DND-41 (cell line): ENCODE measurements at regions not wholly inside any gene's neighbourhood (a gene's known extent, or its start where the extent isn't known, plus 50 kb on each side); places are given as distances from the start of the nearest gene placed in this dataset.
A peak's percentile ranks its signal among the peaks of the same experiment; 100 is the strongest.

Source experiments
- ATAC-seq: fragments of 200-7000 bp; cut with Tn5 transposase; 3 replicates; pipeline ENCODE4 v1.9.1; 2021; ENCODE audit warnings: low read depth; ENCODE audit not compliant: insufficient read depth
- DNase-seq: peaks from one replicate; pipeline ENCODE4 v3.0.0-alpha.2; 2020
- H2AFZ ChIP-seq: 2 replicates; pipeline ENCODE4 v1.6.0; 2012; ENCODE audit warnings: low read depth, low read length
- H3K27ac ChIP-seq: 2 replicates; pipeline ENCODE4 v1.5.1; 2012; ENCODE audit warnings: low read length, inconsistent platforms
- H3K27me3 ChIP-seq: fragments of 200-600 bp; sonication (generic); 2 replicates; pipeline ENCODE4 v1.6.0; 2012; ENCODE audit warnings: low read length, mild to moderate bottlenecking, inconsistent platforms; ENCODE audit not compliant: insufficient read depth, poor library complexity
- H3K36me3 ChIP-seq: 2 replicates; pipeline ENCODE4 v1.5.1; 2012; ENCODE audit warnings: low read length, inconsistent platforms; ENCODE audit not compliant: insufficient read depth
- H3K4me1 ChIP-seq: 2 replicates; pipeline ENCODE4 v1.5.1; 2012; ENCODE audit warnings: mild to moderate bottlenecking, low read length; ENCODE audit not compliant: insufficient read depth
- H3K4me2 ChIP-seq: 2 replicates; pipeline ENCODE4 v1.6.0; 2012; ENCODE audit warnings: mild to moderate bottlenecking, moderate library complexity, low read length, inconsistent platforms; ENCODE audit not compliant: insufficient read depth
- H3K4me3 ChIP-seq, 2 experiments: fragments of 200-600 bp in 1 of 2; shearing (Covaris generic) in 1 of 2; 2 replicates each; pipeline ENCODE4 v1.5.1; 2012 to 2016; ENCODE audit warnings: inconsistent platforms in 2 of 2, low read length in 2 of 2, mild to moderate bottlenecking in 2 of 2, low read depth in 1 of 2, moderate library complexity in 1 of 2
- H3K79me2 ChIP-seq: 2 replicates; pipeline ENCODE4 v1.6.0; 2012; ENCODE audit warnings: low read length, inconsistent platforms; ENCODE audit not compliant: insufficient read depth
- H3K9ac ChIP-seq: 2 replicates; pipeline ENCODE4 v1.6.0; 2012; ENCODE audit warnings: low read depth, mild to moderate bottlenecking, inconsistent platforms, low read length, moderate library complexity
- H3K9me3 ChIP-seq: 2 replicates; pipeline ENCODE4 v1.5.1; 2012; ENCODE audit warnings: low read length, moderate library complexity, mild to moderate bottlenecking, inconsistent platforms; ENCODE audit not compliant: insufficient read depth, severe bottlenecking
- H4K20me1 ChIP-seq: 2 replicates; pipeline ENCODE4 v1.6.0; 2012; ENCODE audit warnings: low read length; ENCODE audit not compliant: insufficient read depth
- CTCF ChIP-seq: IDR thresholded peaks from 2 replicates; pipeline ENCODE4 v1.5.1; 2012; ENCODE audit warnings: borderline replicate concordance, low read length, moderate library complexity, mild to moderate bottlenecking; ENCODE audit not compliant: poor library complexity, severe bottlenecking; ENCODE audit errors: extremely low read depth
- EZH2 ChIP-seq: IDR thresholded peaks from 3 replicates; pipeline ENCODE4 v1.6.1; 2012; ENCODE audit warnings: borderline replicate concordance, low read depth, mild to moderate bottlenecking, moderate library complexity, low read length, inconsistent platforms; ENCODE audit not compliant: severe bottlenecking

DNA sequence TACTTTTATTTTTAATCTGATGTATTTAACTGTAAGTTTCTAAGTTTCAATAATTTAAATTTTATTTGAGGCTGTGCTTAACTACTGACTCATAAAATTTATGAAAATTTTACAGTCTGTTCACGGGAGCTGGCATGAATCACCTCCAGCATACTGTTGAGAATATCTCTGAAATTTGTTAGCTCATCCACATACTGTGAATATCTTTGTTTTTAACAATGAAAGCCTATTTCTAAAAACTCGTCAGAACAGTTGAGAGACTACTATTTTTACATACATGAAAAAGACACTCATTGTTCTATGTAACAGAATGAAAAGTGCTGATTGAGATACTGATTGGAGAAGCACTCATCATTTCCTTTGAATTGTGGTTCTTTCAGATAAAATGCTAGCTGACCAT is 749.3 kb downstream of the TENT5A start:
- H3K36me3 ChIP-seq: no peaks in the 10 kb centered on the region
- DNase-seq (no peak), ATAC-seq (no peak)
- no peaks in the 10 kb centered on the region for H4K20me1 ChIP-seq
- TF ChIP-seq CTCF (no peak), EZH2 (no peak)
- H3K4me2 ChIP-seq: no peak overlapping the region
- H3K79me2 ChIP-seq: no peaks in the 10 kb centered on the region
- H3K9me3 ChIP-seq: peaks cover 13% of the 10 kb centered on the region
- H3K9ac ChIP-seq: no peak overlapping the region
- no peaks in the 10 kb centered on the region for H3K27me3 ChIP-seq
- no peak overlapping the region for H2AFZ ChIP-seq
- no peak overlapping the region for H3K4me3 ChIP-seq
- H3K27ac ChIP-seq: no peak overlapping the region
- no peaks in the 10 kb centered on the region for H3K4me1 ChIP-seq

- DNase-seq: no peak
- Histone ChIP-seq H3K4me3 (no peak overlapping the region), H3K4me2 (no peak overlapping the region), H3K27me3 (no peaks in the 10 kb centered on the region), H3K79me2 (no peaks in the 10 kb centered on the region), H3K9me3 (peaks cover 13% of the 10 kb centered on the region), H2AFZ (no peak overlapping the region), H4K20me1 (no peaks in the 10 kb centered on the region), H3K9ac (no peak overlapping the region), H3K4me1 (no peaks in the 10 kb centered on the region), H3K27ac (no peak overlapping the region), H3K36me3 (no peaks in the 10 kb centered on the region)
- no peak for ATAC-seq
- TF ChIP-seq CTCF (no peak), EZH2 (no peak)
Observed at GRCh38 chr6:81002126-81002525, 750.4 kb downstream of the TENT5A start.

DNA sequence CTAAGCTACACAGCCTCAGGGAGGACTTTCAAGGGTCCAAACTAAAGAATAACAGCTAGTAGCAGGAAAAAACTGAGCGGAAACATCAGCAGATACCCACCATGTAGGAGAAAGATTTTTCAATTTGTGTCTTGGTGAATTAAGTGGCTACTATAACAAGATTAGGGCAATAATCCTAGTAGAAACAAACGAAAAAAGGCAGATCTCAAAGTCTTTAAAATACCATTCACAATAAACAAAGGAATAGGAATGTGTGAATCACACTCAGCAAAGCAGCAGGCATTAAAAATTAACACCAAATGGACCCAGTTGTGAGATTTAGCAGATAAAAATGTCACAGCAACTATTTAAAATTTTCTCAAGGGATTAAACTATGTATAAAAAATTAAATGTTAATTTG is 761.2 kb downstream of the TENT5A start:
- no peak for ATAC-seq
- Histone ChIP-seq H3K27me3 (no peaks in the 10 kb centered on the region), H3K4me2 (no peak overlapping the region), H3K36me3 (no peaks in the 10 kb centered on the region), H3K9me3 (peaks cover 8% of the 10 kb centered on the region), H2AFZ (peak overlapping the region; percentile 45), H3K4me3 (no peak overlapping the region), H3K79me2 (no peaks in the 10 kb centered on the region), H3K4me1 (no peaks in the 10 kb centered on the region), H3K27ac (no peak overlapping the region), H4K20me1 (no peaks in the 10 kb centered on the region), H3K9ac (no peak overlapping the region)
- no peak for DNase-seq
- TF ChIP-seq CTCF: no peak
- no peak for TF ChIP-seq EZH2

DNA sequence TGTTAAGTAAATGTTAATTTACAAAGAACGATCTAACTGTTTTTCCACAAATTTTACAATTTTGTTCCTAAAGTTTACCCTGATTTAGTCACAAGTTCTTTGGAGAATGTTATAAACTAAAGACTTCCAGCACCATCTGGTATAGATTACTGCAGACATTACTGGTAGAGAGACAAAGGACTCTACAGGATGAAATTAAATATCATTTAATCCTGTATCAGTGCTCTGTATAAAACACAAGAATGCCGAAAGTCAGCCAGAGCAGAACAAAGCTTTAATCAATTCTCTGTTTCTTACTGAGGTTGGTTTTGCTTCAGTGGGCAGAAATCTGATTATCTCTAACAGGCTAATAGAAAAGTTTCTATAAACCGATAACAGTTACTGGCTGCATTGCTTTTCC is 763.6 kb downstream of the TENT5A start:
- no peak overlapping the region for H3K4me3 ChIP-seq
- H3K4me2 ChIP-seq: no peak overlapping the region
- H3K36me3 ChIP-seq: no peaks in the 10 kb centered on the region
- no peak overlapping the region for H3K27ac ChIP-seq
- no peaks in the 10 kb centered on the region for H4K20me1 ChIP-seq
- H3K4me1 ChIP-seq: no peaks in the 10 kb centered on the region
- no peaks in the 10 kb centered on the region for H3K27me3 ChIP-seq
- H3K9ac ChIP-seq: no peak overlapping the region
- H3K79me2 ChIP-seq: no peaks in the 10 kb centered on the region
- H3K9me3 ChIP-seq: peaks cover 5% of the 10 kb centered on the region
- DNase-seq (no peak), ATAC-seq (no peak)
- TF ChIP-seq EZH2: no peak
- no peak for TF ChIP-seq CTCF
- no peak overlapping the region for H2AFZ ChIP-seq
